Trophoblast cell (in vitro differentiated cells and primary cell): ENCODE measurements at regions not wholly inside any gene's neighbourhood (a gene's known extent, or its start where the extent isn't known, plus 50 kb on each side); places are given as distances from the start of the nearest gene placed in this dataset.

ENCODE experiments used
- DNase-seq, 2 donors: peaks; one replicate each; pipeline ENCODE4 v3.0.0-alpha.2; 2016
- H2AFZ ChIP-seq: 2 replicates; pipeline ENCODE4 v1.6.1; 2013; ENCODE audit warnings: low read length, moderate library complexity, mild to moderate bottlenecking; ENCODE audit not compliant: insufficient read depth, poor library complexity
- H2AK5ac ChIP-seq: 2 replicates; pipeline ENCODE4 v1.6.1; 2013; ENCODE audit warnings: mild to moderate bottlenecking, low read length
- H2BK120ac ChIP-seq: 2 replicates; pipeline ENCODE4 v1.6.1; 2013; ENCODE audit warnings: low read length, mild to moderate bottlenecking, moderate library complexity; ENCODE audit not compliant: insufficient read depth, poor library complexity
- H2BK12ac ChIP-seq: 2 replicates; pipeline ENCODE4 v1.6.1; 2013; ENCODE audit warnings: mild to moderate bottlenecking, low read length, moderate library complexity
- H2BK5ac ChIP-seq: 2 replicates; pipeline ENCODE4 v1.6.1; 2013; ENCODE audit warnings: low read length, low read depth, moderate library complexity, mild to moderate bottlenecking; ENCODE audit not compliant: poor library complexity
- H3K14ac ChIP-seq: 2 replicates; pipeline ENCODE4 v1.6.1; 2013; ENCODE audit warnings: mild to moderate bottlenecking, low read length
- H3K18ac ChIP-seq: 2 replicates; pipeline ENCODE4 v1.6.1; 2013; ENCODE audit warnings: mild to moderate bottlenecking, low read length
- H3K23ac ChIP-seq: 2 replicates; pipeline ENCODE4 v1.6.1; 2013; ENCODE audit warnings: low read length
- H3K27ac ChIP-seq: 2 replicates; pipeline ENCODE4 v1.5.1; 2013; ENCODE audit warnings: low read depth, mild to moderate bottlenecking, inconsistent platforms, low read length, moderate library complexity
- H3K27me3 ChIP-seq: 2 replicates; pipeline ENCODE4 v1.6.1; 2013; ENCODE audit warnings: inconsistent platforms, mild to moderate bottlenecking, low read length, moderate library complexity; ENCODE audit not compliant: insufficient read depth
- H3K36me3 ChIP-seq, 2 experiments: 1 replicate in 1 of 2; 2 replicates in 1 of 2; pipeline ENCODE4 v1.6.1; 2013; ENCODE audit warnings: low read length in 2 of 2, mild to moderate bottlenecking in 2 of 2, moderate library complexity in 1 of 2; ENCODE audit not compliant: insufficient read depth in 2 of 2, control insufficient read depth in 1 of 2
- H3K4ac ChIP-seq: 2 replicates; pipeline ENCODE4 v1.6.1; 2013; ENCODE audit warnings: low read depth, mild to moderate bottlenecking, low read length, moderate library complexity
- H3K4me1 ChIP-seq, 2 experiments: 1 replicate in 1 of 2; 2 replicates in 1 of 2; pipeline ENCODE4 v1.6.1; 2013; ENCODE audit warnings: low read length in 2 of 2, mild to moderate bottlenecking in 2 of 2, moderate library complexity in 1 of 2; ENCODE audit not compliant: insufficient read depth in 2 of 2, control insufficient read depth in 1 of 2
- H3K4me2 ChIP-seq: 2 replicates; pipeline ENCODE4 v1.6.1; 2013; ENCODE audit warnings: inconsistent platforms, mild to moderate bottlenecking, low read length, moderate library complexity
- H3K4me3 ChIP-seq: 2 replicates; pipeline ENCODE4 v1.5.1; 2013; ENCODE audit warnings: mild to moderate bottlenecking, low read depth, low read length, inconsistent platforms
- H3K79me1 ChIP-seq: one replicate; pipeline ENCODE4 v1.6.1; 2013; ENCODE audit warnings: low read length
- H3K79me2 ChIP-seq: 2 replicates; pipeline ENCODE4 v1.6.1; 2013; ENCODE audit warnings: low read length, mild to moderate bottlenecking; ENCODE audit not compliant: control insufficient read depth, insufficient read depth, poor library complexity
- H3K9ac ChIP-seq: 2 replicates; pipeline ENCODE4 v1.6.1; 2013; ENCODE audit warnings: mild to moderate bottlenecking, low read length
- H3K9me3 ChIP-seq: 2 replicates; pipeline ENCODE4 v1.6.1; 2013; ENCODE audit warnings: low read depth, mild to moderate bottlenecking, control low read depth, inconsistent platforms, low read length; ENCODE audit not compliant: insufficient read depth
- H4K12ac ChIP-seq: 2 replicates; pipeline ENCODE4 v1.6.1; 2013; ENCODE audit warnings: low read depth, mild to moderate bottlenecking, low read length, moderate library complexity
- H4K8ac ChIP-seq: 2 replicates; pipeline ENCODE4 v1.6.1; 2013; ENCODE audit warnings: low read depth, mild to moderate bottlenecking, low read length, moderate library complexity
- H4K91ac ChIP-seq: one replicate; pipeline ENCODE4 v1.6.1; 2013; ENCODE audit warnings: low read depth, mild to moderate bottlenecking, low read length, moderate library complexity
- WGBS: extraction: QIAGEN DNeasy Blood & Tissue Kit; methylation state at CpG from one replicate; pipeline ENCODE4 v1.1.7; 2013; ENCODE audit warnings: missing lambda C conversion rate; ENCODE audit not compliant: insufficient read length, insufficient coverage; ENCODE audit errors: extremely low coverage; 5-methylcytosine and 5-hydroxymethylcytosine counted together

DNA sequence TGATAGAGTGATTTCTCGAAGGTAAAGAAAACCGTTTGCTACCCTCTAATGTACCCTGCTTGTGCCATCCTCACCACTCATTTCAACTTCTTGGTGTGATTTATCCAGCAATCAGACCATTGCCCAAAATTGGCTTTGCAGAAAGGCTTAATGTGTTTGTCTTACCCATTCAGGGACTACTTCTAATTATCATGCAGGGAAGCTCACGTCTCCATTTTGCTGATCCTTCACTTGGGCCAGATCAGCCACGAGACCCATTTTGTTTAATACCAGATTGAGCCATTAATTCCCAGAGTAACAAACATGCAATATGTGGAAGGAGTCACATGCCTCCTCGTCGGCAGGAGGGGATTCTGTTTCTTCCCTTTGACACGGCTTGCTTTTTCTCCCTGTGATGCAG, 51.1 kb upstream of the CRY1 start:
- Histone ChIP-seq H2BK12ac (no peak overlapping the region), H3K4me2 (no peak overlapping the region), H3K27ac (no peak overlapping the region), H3K4me1 (no peaks in the 10 kb centered on the region), H3K14ac (no peak overlapping the region), H4K91ac (no peak overlapping the region), H2AFZ (no peak overlapping the region), H3K4ac (no peak overlapping the region), H4K12ac (no peak overlapping the region), H2BK5ac (no peak overlapping the region), H3K9me3 (peaks cover under 1% of the 10 kb centered on the region), H3K27me3 (no peaks in the 10 kb centered on the region), H3K36me3 (no peaks in the 10 kb centered on the region), H3K9ac (no peak overlapping the region), H3K18ac (no peak overlapping the region), H2AK5ac (no peak overlapping the region), H4K8ac (no peak overlapping the region), H3K23ac (no peak overlapping the region), H2BK120ac (no peak overlapping the region), H3K4me3 (no peak overlapping the region), H3K79me1 (no peaks in the 10 kb centered on the region), H3K79me2 (no peaks in the 10 kb centered on the region)
- WGBS, result no CpG with 5 or more reads among the region's 7 CpGs
- DNase-seq, result no peak

DNA sequence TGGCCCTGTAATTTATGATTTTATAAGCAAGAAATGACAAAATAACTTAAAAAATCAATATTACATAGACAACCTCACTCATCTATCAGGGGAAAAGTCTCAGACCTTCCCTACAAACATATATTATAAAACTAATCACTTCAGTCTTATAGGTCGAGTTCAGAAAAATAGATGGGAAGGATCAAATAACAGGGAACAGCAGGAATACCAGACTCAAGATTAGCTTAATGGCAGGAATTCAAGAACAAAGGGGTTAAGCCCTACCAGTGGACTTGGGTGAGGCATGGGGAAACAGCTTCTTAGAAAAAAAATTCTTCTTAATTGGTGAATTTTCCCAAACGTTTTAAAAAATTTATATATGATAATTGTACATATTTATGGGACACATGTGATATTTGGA, 51.6 kb upstream of the CRY1 start:
- no peaks in the 10 kb centered on the region for H3K4me1 ChIP-seq
- no peak overlapping the region for H3K4me3 ChIP-seq
- no peak overlapping the region for H3K4ac ChIP-seq
- H2BK12ac ChIP-seq, result no peak overlapping the region
- H3K79me1 ChIP-seq, result no peaks in the 10 kb centered on the region
- H3K36me3 ChIP-seq, result no peaks in the 10 kb centered on the region
- H4K8ac ChIP-seq, result no peak overlapping the region
- H3K9ac ChIP-seq, result no peak overlapping the region
- no peak overlapping the region for H2AK5ac ChIP-seq
- no peak overlapping the region for H3K14ac ChIP-seq
- H3K9me3 ChIP-seq, result no peaks in the 10 kb centered on the region
- no peak overlapping the region for H3K27ac ChIP-seq
- no peaks in the 10 kb centered on the region for H3K27me3 ChIP-seq
- no peak overlapping the region for H2BK5ac ChIP-seq
- H4K91ac ChIP-seq, result no peak overlapping the region
- no peak overlapping the region for H3K4me2 ChIP-seq
- no peaks in the 10 kb centered on the region for H3K79me2 ChIP-seq
- no peak for DNase-seq
- H2BK120ac ChIP-seq, result no peak overlapping the region
- WGBS, result no CpG with 5 or more reads among the region's 2 CpGs
- H3K23ac ChIP-seq, result no peak overlapping the region
- no peak overlapping the region for H2AFZ ChIP-seq
- H4K12ac ChIP-seq, result no peak overlapping the region
- no peak overlapping the region for H3K18ac ChIP-seq

DNA sequence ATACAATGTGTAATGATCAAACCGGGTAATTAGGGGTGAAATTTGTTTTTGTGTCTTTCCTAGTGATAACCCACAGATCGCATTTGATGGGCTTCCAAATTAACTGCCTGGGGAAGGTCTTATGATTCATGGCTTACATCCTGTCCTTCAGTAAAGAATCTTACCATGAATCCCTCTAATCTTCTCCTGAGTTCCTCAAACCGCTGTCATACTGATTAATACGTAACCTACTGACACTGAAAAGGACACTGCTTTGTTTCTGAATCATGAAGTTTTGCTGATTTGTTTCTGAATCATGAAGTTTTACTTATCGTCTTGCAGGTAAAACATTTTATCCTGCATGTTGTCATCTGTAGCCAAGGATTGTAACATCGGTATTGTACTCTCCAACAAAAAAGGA, 52.0 kb upstream of the CRY1 start:
- Histone ChIP-seq H2BK12ac (no peak overlapping the region), H3K79me2 (no peaks in the 10 kb centered on the region), H2BK5ac (no peak overlapping the region), H2AFZ (no peak overlapping the region), H3K23ac (no peak overlapping the region), H3K36me3 (no peaks in the 10 kb centered on the region), H3K4me2 (no peak overlapping the region), H2BK120ac (no peak overlapping the region), H3K14ac (no peak overlapping the region), H3K4me1 (no peaks in the 10 kb centered on the region), H3K9me3 (no peaks in the 10 kb centered on the region), H3K18ac (no peak overlapping the region), H3K4me3 (no peak overlapping the region), H4K12ac (no peak overlapping the region), H3K27me3 (no peaks in the 10 kb centered on the region), H3K27ac (no peak overlapping the region), H3K4ac (no peak overlapping the region), H4K91ac (no peak overlapping the region), H2AK5ac (no peak overlapping the region), H4K8ac (no peak overlapping the region), H3K9ac (no peak overlapping the region), H3K79me1 (no peaks in the 10 kb centered on the region)
- WGBS, result no CpG with 5 or more reads among the region's 6 CpGs
- no peak for DNase-seq

DNA sequence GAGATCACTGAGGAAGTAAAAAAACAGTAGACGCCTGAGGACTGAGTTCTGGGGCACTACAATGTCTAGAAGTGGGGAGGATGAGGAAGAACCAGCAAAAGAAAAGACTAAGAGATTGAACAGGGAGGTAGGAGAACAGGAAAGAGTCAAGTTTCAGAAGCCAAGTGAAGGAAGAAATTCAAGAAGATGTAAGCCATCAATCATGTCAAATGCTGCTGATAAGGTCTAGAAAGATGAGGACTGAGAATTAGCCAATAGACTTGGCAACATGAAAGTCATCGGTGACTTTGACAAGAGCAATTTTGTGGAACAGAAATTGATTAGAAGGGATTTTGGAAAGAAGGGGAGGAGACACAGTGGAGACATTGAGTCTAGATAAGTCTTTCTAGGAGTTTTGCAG, 54.8 kb upstream of the CRY1 start:
- no peak for DNase-seq
- no peak overlapping the region for H3K27ac ChIP-seq
- H3K14ac ChIP-seq, result no peak overlapping the region
- H3K9me3 ChIP-seq, result no peaks in the 10 kb centered on the region
- H2BK120ac ChIP-seq, result no peak overlapping the region
- no peak overlapping the region for H3K23ac ChIP-seq
- no peak overlapping the region for H3K18ac ChIP-seq
- H3K4me1 ChIP-seq, result no peaks in the 10 kb centered on the region
- no CpG with 5 or more reads among the region's 2 CpGs for WGBS
- H3K4ac ChIP-seq, result no peak overlapping the region
- no peak overlapping the region for H4K91ac ChIP-seq
- no peak overlapping the region for H3K4me3 ChIP-seq
- no peaks in the 10 kb centered on the region for H3K36me3 ChIP-seq
- no peak overlapping the region for H4K8ac ChIP-seq
- no peaks in the 10 kb centered on the region for H3K79me1 ChIP-seq
- no peak overlapping the region for H2BK5ac ChIP-seq
- H4K12ac ChIP-seq, result no peak overlapping the region
- no peak overlapping the region for H2BK12ac ChIP-seq
- H3K9ac ChIP-seq, result no peak overlapping the region
- no peaks in the 10 kb centered on the region for H3K27me3 ChIP-seq
- no peak overlapping the region for H2AFZ ChIP-seq
- no peaks in the 10 kb centered on the region for H3K79me2 ChIP-seq
- H3K4me2 ChIP-seq, result no peak overlapping the region
- H2AK5ac ChIP-seq, result no peak overlapping the region
